Activated CD8-positive, alpha-beta memory T cell treated with anti-CD3 and anti-CD28 coated beads for 24 hours (primary cell): ENCODE measurements at regions not wholly inside any gene's neighbourhood (a gene's known extent, or its start where the extent isn't known, plus 50 kb on each side); places are given as distances from the start of the nearest gene placed in this dataset.

ENCODE experiments used
- DNase-seq: peaks from one replicate; pipeline ENCODE4 v3.0.0-alpha.2; 2020

DNA sequence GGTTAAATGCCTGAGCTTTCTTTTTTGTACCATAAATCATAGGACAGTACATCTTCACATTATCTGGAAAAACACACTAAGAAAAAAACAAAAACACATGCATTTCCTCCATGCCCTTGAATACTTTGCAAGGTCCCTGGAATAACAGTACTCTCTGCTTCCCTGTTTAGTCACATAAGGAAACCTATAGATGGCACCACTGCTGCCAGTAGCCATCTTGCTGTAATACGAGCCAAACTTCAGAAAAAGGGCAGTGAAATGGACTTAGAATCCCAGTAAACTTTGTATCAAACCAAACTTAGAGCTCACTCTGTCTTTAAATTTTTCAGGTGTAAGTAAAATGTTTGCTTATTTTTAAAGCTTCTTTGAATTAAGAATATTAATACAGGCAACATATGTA lies 435.5 kb downstream of the KCNJ2 start:
- no peak for DNase-seq

DNA sequence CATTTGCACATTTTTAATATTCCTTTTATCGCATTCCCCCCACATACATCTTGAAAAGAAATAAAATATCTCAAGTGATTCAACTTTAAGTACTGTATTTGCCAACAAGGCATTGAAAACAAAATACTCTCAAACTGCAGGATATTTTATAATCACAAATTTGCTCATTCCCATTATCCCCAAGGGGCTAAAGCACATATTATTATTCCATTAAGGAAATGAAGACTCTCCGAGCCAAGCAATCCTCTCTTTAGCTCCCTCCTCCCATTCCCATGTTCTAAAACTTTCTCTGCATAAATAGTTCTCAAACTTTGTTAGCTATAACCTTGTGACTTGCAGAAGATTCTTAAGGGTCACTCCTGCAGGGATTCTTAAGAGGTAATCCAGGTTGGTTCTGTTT lies 436.8 kb downstream of the KCNJ2 start:
- DNase-seq = no peak

- no peak for DNase-seq
These were observed 438.9 kb downstream of the KCNJ2 start for GRCh38 chr17:70608193-70608592.

GRCh38 chr17:70608957-70609356 lies 439.6 kb downstream of the KCNJ2 start:
- no peak for DNase-seq

DNA sequence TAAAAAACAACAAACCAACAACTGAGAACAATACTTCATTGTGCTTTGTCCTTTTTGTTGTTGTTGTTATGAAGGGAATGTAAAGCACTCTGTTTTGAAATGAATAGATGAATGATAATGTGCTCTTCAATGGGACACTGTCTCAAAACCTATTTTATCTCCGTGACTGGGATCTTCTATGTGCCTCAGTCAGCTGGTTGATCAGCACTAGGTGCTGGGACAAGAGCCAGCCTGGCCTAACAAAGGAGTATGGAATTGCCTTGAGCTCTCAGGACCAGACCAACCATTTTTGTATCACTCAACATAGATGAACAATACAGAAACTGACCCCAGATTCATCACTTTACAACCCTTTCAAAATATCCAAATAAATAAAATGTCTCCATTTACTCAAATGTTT lies 440.2 kb downstream of the KCNJ2 start:
- DNase-seq = no peak

GRCh38 chr17:70610161-70610560 lies 440.8 kb downstream of the KCNJ2 start:
- DNase-seq = no peak

GRCh38 chr17:70613681-70614080 lies 444.3 kb downstream of the KCNJ2 start:
- no peak for DNase-seq

DNA sequence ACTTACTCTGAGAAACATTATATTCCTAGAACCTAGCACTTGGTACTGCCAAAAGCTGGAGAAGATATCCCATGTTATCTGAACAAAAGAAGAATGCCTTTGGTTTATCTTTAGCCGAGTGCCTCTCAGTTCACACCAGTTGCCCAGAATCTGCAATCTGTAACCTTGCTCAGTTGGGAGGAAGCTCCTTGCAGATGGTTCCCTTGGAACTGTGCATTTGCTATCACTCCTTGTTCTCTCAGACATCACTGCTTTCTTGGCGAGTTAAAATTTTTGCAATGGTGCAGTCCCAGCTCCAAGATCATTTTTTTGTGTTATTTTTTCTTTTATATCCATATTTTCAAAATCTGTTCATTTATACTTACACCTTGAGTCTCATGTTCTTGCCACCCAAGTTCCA lies 446.5 kb downstream of the KCNJ2 start:
- no peak for DNase-seq

DNA sequence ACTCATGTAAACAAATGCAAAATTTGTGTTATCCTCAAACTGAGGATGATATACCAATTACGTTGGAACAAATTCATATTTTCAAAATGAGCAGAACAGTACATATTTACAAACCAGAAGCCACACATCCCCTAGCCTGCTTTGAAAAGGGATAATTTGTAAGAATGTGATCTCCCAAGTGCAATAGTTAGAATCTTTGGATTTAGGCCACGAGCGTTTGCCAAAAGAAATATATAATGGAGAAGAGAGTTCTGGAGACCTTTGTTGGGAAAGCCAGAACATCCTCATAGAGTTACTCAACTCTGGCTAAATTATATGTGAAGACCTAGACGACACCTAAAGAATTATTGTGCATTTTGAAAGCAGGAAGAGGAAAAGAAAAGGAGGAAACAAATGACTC lies 449.3 kb downstream of the KCNJ2 start:
- DNase-seq = no peak

GRCh38 chr17:70621566-70621965 lies 452.2 kb downstream of the KCNJ2 start:
- no peak for DNase-seq

DNA sequence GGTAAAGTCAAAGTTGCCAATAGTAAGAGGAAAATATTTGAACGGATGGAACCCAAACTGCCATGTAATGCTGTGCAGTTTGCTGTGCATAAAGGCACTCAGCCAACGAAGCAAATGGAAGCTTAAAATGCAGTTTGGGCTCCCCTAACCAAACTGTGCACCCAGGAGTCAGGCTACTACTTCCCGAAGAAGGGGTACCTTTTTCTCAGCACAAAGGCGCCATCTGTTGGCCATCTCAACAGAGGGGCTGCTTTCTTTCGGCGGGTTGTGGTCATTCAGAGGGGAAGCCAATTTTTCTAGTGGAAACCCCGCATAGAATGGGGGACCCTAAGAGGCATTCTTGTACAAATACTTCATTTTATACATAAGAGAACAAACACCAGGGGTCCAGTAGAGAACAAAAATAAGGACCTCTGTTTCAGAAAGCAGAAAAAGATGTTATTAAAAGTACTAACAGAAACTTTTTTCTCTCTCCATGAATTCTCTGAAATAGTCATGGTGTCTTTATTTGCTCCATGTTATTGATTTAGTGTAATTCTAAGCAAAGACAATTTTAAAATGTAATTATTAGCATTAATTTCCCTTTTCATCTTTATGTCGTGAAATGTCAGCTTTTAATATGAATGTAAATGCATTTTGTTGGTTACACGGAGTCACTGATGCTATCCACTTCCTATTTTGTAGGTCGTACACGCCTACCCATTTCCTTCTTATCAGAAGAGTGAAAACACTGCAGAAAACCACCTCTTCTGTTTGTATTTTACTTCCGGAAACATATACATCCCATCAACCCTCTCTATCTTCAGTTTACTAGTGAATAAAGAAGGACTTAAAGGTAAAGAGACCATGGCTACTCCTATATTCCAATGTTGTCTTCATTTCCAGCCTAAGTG lies 453.3 kb downstream of the KCNJ2 start:
- no peak for DNase-seq

DNA sequence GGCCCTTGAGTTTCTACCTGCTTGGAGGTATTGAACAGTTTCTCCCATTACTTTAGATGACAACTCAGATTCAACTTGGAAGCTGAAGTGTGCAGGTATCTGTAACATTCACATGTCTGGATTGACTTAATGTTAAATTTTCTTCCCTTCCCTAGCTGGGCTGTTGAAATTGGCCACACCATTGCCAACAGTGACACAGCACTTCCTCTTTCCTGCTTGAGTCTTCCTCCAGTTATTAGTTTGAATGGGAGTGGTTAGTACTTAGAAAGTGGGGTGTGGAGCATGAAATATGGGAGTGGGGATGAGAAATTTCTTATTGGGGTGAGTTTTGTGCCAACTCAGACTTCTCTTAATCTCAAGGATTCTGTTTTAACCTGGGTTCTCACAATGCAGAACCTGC lies 454.9 kb downstream of the KCNJ2 start:
- no peak for DNase-seq

GRCh38 chr17:70629902-70630301 lies 460.6 kb downstream of the KCNJ2 start:
- no peak for DNase-seq

- no peak for DNase-seq
These were observed 467.3 kb downstream of the KCNJ2 start for GRCh38 chr17:70636517-70637133.

DNA sequence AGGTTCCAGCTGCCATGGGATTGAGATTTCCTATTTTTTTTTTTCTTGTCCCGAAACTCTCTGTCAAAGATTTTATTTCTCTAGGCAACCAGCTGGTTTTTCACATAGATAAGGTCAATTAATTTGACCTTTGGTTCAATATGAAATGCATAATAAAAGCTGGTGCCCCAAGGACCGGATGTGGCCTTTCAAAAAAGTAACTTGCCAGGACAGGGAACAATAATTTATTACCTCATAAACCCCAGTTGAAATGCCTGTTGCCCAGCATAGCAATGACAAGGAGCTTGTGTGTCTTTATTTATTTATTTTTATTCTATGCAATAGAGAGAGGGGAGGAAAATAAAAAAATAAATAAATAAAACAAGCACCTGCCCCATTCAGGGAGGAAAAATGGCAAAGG lies 472.7 kb downstream of the KCNJ2 start:
- no peak for DNase-seq

DNA sequence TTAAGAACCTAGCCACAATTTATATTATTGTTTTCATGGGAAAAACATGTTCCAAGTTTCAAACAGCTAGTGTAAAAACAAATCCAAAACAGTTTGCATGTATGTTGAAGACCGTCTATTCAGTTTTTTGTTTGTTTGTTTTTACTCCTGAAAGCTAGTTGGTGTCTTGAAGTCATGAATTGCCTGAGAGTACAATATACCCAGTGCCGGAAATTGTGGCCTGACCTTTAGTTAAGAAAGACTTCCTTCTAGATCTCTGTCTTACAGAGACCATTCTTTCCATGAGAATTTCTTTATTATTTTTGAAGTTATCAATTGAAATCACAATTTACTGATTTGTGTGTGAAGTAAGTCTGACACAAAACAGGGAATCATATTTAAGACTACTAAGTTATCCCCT lies 474.8 kb downstream of the KCNJ2 start:
- no peak for DNase-seq

DNA sequence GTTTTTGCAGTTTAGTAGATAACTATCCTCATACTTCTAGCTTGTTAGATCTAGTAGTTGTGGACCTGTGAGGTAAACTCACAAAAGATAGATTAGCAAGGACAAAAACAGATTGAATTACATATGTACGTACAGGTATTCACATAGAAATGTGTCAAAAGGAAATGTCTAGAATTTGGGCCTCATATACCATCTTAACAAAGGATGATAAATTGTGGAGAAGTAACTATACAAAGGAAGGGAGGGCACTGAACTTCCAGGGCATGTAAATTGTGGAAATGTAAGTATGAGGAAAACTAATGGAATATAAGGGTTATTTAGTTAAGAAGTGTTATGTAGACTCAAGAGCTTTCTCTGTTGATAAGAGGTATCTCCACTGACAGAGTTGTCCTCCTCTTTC lies 477.3 kb downstream of the KCNJ2 start:
- DNase-seq = no peak

DNA sequence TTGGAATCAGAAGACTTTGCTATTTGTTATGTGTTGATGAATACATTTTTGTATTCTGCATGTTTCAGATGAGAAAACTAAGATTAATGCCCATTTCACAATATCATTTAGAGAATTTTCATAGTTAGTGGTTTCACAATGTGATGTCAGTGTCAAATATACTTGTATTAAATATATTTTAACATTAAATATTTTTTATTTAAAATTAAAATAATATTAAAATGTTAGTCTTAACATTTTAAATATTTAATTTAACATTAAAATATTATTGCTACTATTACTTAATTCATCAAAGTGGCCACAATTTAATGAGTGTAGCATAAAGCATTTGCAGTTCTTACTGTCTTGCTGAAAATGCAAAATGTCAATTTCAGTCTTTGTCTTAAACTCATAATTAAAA lies 478.8 kb downstream of the KCNJ2 start:
- no peak for DNase-seq

- DNase-seq = no peak
These were observed 484.5 kb downstream of the KCNJ2 start for GRCh38 chr17:70653850-70654249.

- no peak for DNase-seq
These were observed 485.4 kb downstream of the KCNJ2 start for GRCh38 chr17:70654706-70655105.

DNA sequence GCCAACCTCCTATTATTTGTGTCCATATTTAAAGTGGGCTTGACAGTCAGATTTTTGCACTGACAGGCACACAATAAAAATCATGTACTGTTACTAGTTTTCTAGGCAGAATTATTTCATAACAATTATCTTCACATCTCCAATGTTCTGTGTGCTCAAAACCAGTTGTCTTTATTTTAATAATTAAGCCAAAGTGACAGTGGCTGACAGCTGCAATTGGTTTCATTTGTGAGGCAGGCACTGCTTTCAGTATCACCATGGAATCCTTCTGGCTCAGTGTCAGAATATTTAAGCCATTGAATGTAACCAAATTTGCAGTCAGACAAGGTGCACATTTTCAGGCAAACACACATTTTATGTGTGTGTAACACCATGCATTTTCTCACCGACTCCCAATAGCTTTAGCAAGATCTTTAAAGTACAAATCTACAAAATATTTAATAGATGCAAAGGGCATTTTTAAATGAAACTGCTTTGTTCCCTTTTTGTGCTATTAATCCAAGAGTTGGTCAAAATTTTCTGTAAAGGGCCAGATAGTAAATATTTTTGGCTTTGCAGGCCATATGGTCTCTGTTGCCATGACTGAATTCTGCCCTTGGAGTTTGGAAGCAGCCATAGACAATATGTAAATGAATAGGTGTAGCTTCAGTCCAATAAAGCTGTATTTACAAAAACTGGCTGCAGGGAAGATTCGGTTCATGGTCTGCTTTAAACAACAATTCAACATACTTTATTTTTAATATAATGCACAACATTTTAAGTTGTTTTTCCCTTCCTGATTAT lies 486.0 kb downstream of the KCNJ2 start:
- no peak for DNase-seq

DNA sequence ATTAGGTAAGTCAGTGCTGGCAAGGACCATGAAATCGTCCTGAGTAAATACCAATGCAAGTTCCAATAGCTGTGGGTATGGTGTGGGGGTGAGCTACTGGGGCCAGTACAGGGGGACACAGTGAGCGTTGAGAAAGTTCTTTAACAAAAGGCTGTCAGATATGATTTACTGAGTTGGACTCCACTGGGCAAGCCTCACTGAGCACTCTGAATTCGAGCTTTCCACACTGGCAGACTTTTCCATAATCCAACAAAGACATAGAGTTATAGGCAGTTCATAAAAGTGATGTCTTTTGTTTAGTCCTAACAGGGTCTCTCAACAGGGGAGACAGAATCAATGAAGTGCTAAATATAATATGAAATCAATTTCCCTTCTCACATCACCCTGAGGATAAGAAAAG lies 489.0 kb downstream of the KCNJ2 start:
- DNase-seq = no peak

GRCh38 chr17:70658840-70659239 lies 489.5 kb downstream of the KCNJ2 start:
- no peak for DNase-seq
